ENCODE measurements at regions not wholly inside any gene's neighbourhood (a gene's known extent, or its start where the extent isn't known, plus 50 kb on each side); places are given as distances from the start of the nearest gene placed in this dataset.

- intact Hi-C loops (cut with micrococcal nuclease) (no loop called here), in situ Hi-C loops (cut with MboI) (no loop called here)
- Histone ChIP-seq H3K36me3 (ENCODE audit: control insufficient read depth, insufficient read depth, low read length) (no peaks in the 10 kb centered on the region), H3K9me1 (ENCODE audit: control insufficient read depth, insufficient read depth, low read length) (no peaks in the 10 kb centered on the region), H3K4me1 (replicated peaks in 1 of 2; ENCODE audit: control insufficient read depth in 2 of 2, insufficient read depth in 2 of 2, low read length in 2 of 2) (no peaks in the 10 kb centered on the region), H3K4me3 (no peak overlapping the region), H3K79me2 (ENCODE audit: control insufficient read depth, insufficient read depth, low read length) (no peaks in the 10 kb centered on the region), H3K4me2 (ENCODE audit: insufficient read depth, low read length) (no peak overlapping the region), H4K20me1 (replicated peaks; ENCODE audit: control insufficient read depth, insufficient read depth, low read length) (no peaks in the 10 kb centered on the region), H3K27ac (ENCODE audit: extremely low read depth, low read depth, low read length) (no peak overlapping the region), H3K9ac (ENCODE audit: insufficient read depth in 1 of 2, low read depth in 2 of 2, low read length in 2 of 2) (no peak overlapping the region), H2AFZ (ENCODE audit: low read depth, low read length) (peak overlapping the region; percentile 44), H3K27me3 (ENCODE audit: control insufficient read depth in 2 of 2, insufficient read depth in 2 of 2, low read length in 2 of 2) (no peaks in the 10 kb centered on the region), H3K9me3 (replicated peaks; ENCODE audit: control insufficient read depth, insufficient read depth, low read depth, low read length) (no peaks in the 10 kb centered on the region)
- POLR2A ChIA-PET: no interaction called here
- DNase-seq (ENCODE audit: extremely low read depth in 1 of 4, low spot score in 3 of 4): no peak
- no TSS peak for BruUV-seq (replicated peaks)
- no peak for ATAC-seq
- no peak for FAIRE-seq
- TF ChIP-seq ZNF717 (CRISPR knock-in tag; IDR thresholded peaks at IDR 0.05): no peak
- no peak for TF ChIP-seq ZNF175 (CRISPR knock-in tag; IDR thresholded peaks at IDR 0.05; ENCODE audit: low read depth)
- TF ChIP-seq SMC3 (conservative IDR thresholded peaks at IDR 0.05; ENCODE audit: insufficient read depth, low read depth, low read length): no peak
- TF ChIP-seq EP400 (IDR thresholded peaks at IDR 0.05): no peak
- TF ChIP-seq, protein P1, sequence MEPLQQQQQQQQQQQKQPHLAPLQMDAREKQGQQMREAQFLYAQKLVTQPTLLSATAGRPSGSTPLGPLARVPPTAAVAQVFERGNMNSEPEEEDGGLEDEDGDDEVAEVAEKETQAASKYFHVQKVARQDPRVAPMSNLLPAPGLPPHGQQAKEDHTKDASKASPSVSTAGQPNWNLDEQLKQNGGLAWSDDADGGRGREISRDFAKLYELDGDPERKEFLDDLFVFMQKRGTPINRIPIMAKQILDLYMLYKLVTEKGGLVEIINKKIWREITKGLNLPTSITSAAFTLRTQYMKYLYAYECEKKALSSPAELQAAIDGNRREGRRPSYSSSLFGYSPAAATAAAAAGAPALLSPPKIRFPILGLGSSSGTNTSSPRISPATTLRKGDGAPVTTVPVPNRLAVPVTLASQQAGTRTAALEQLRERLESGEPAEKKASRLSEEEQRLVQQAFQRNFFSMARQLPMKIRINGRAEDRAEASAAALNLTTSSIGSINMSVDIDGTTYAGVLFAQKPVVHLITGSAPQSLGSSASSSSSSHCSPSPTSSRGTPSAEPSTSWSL (CRISPR knock-in tag; IDR thresholded peaks at IDR 0.05; ENCODE audit: borderline replicate concordance): no peak
- no peak for TF ChIP-seq NR3C1 (CRISPR knock-in tag; IDR thresholded peaks at IDR 0.05)
- TF ChIP-seq STAG1 (CRISPR knock-in tag; IDR thresholded peaks at IDR 0.05; ENCODE audit: borderline replicate concordance): no peak
- no peak for TF ChIP-seq SMARCB1 (IDR thresholded peaks at IDR 0.05; ENCODE audit: insufficient read length, low read depth)
- WGBS (ENCODE audit: insufficient coverage, low coverage, missing lambda C conversion rate): 37% methylated on average over 3 of the region's 3 CpGs
- CTCF ChIA-PET (ENCODE audit: low intra/inter-chr PET ratio): no interaction called here
Observed at GRCh38 chr13:74892096-74892495, 589.9 kb downstream of the TBC1D4 start.

Measured in K562 (cell line).